ENCODE measurements at regions not wholly inside any gene's neighbourhood (a gene's known extent, or its start where the extent isn't known, plus 50 kb on each side); places are given as distances from the start of the nearest gene placed in this dataset.
"Not testable (repeated sequence)": the region's sequence is repeated elsewhere in the genome, so short reads cannot be mapped to it uniquely, and the experiment has no call there.

- Histone ChIP-seq H3K36me3 (ENCODE audit: insufficient read depth) (no peaks in the 10 kb centered on the region), H3K27ac (ENCODE audit: low read depth) (no peak overlapping the region), H3K4me1 (ENCODE audit: insufficient read depth) (no peaks in the 10 kb centered on the region), H3K4me3 (ENCODE audit: low read depth, low read length) (no peak overlapping the region)
- no peak for DNase-seq (ENCODE audit: extremely low spot score)
- WGBS, result 26% methylated on average over 28 of the region's 28 CpGs
These were observed 113.4 kb upstream of the NUPR2 start for GRCh38 chr7:56229631-56230030.

- WGBS, result 69% methylated on average over 6 of the region's 6 CpGs
- Histone ChIP-seq H3K4me3 (ENCODE audit: low read depth, low read length) (no peak overlapping the region), H3K36me3 (ENCODE audit: insufficient read depth) (no peaks in the 10 kb centered on the region), H3K4me1 (ENCODE audit: insufficient read depth) (no peaks in the 10 kb centered on the region), H3K27ac (ENCODE audit: low read depth) (no peak overlapping the region)
- no peak for DNase-seq (ENCODE audit: extremely low spot score)
These were observed 106.6 kb upstream of the NUPR2 start for GRCh38 chr7:56222866-56223265.

GRCh38 chr7:56219017-56219416 is 102.8 kb upstream of the NUPR2 start:
- H3K27ac ChIP-seq (ENCODE audit: low read depth), result no peak overlapping the region
- 39% methylated on average over 5 of the region's 5 CpGs for WGBS
- no peaks in the 10 kb centered on the region for H3K36me3 ChIP-seq (ENCODE audit: insufficient read depth)
- no peaks in the 10 kb centered on the region for H3K4me1 ChIP-seq (ENCODE audit: insufficient read depth)
- H3K4me3 ChIP-seq (ENCODE audit: low read depth, low read length), result no peak overlapping the region
- DNase-seq (ENCODE audit: extremely low spot score), result no peak

GRCh38 chr7:56218510-56218909 is 102.3 kb upstream of the NUPR2 start:
- H3K27ac ChIP-seq (ENCODE audit: low read depth), result no peak overlapping the region
- no peak for DNase-seq (ENCODE audit: extremely low spot score)
- 75% methylated on average over 4 of the region's 4 CpGs for WGBS
- H3K4me3 ChIP-seq (ENCODE audit: low read depth, low read length), result no peak overlapping the region
- no peaks in the 10 kb centered on the region for H3K36me3 ChIP-seq (ENCODE audit: insufficient read depth)
- no peaks in the 10 kb centered on the region for H3K4me1 ChIP-seq (ENCODE audit: insufficient read depth)

GRCh38 chr7:56213574-56213973 is 97.4 kb upstream of the NUPR2 start:
- no peak for DNase-seq (ENCODE audit: extremely low spot score)
- Histone ChIP-seq H3K36me3 (ENCODE audit: insufficient read depth) (no peaks in the 10 kb centered on the region), H3K4me1 (ENCODE audit: insufficient read depth) (no peaks in the 10 kb centered on the region), H3K4me3 (ENCODE audit: low read depth, low read length) (no peak overlapping the region), H3K27ac (ENCODE audit: low read depth) (no peak overlapping the region)
- 91% methylated on average over 1 of the region's 1 CpG for WGBS

- WGBS, result 34% methylated on average over 1 of the region's 1 CpG
- Histone ChIP-seq H3K4me3 (ENCODE audit: low read depth, low read length) (no peak overlapping the region), H3K36me3 (ENCODE audit: insufficient read depth) (no peaks in the 10 kb centered on the region), H3K27ac (ENCODE audit: low read depth) (no peak overlapping the region), H3K4me1 (ENCODE audit: insufficient read depth) (no peaks in the 10 kb centered on the region)
- DNase-seq (ENCODE audit: extremely low spot score), result no peak
These were observed 90.2 kb upstream of the NUPR2 start for GRCh38 chr7:56206420-56206819.

- Histone ChIP-seq H3K27ac (ENCODE audit: low read depth) (no peak overlapping the region), H3K4me1 (ENCODE audit: insufficient read depth) (no peaks in the 10 kb centered on the region), H3K4me3 (ENCODE audit: low read depth, low read length) (no peak overlapping the region), H3K36me3 (ENCODE audit: insufficient read depth) (no peaks in the 10 kb centered on the region)
- no peak for DNase-seq (ENCODE audit: extremely low spot score)
- WGBS, result 69% methylated on average over 4 of the region's 4 CpGs
These were observed 83.4 kb upstream of the NUPR2 start for GRCh38 chr7:56199639-56200038.

GRCh38 chr7:56196195-56196594 is 80.0 kb upstream of the NUPR2 start:
- WGBS, result 78% methylated on average over 8 of the region's 8 CpGs
- not testable (repeated sequence) for H3K4me1 ChIP-seq (ENCODE audit: insufficient read depth); H3K36me3 ChIP-seq (ENCODE audit: insufficient read depth); H3K4me3 ChIP-seq (ENCODE audit: low read depth, low read length); DNase-seq (ENCODE audit: extremely low spot score); H3K27ac ChIP-seq (ENCODE audit: low read depth)

GRCh38 chr7:56188823-56189346 is 72.7 kb upstream of the NUPR2 start:
- 23% methylated on average over 1 of the region's 1 CpG for WGBS
- no peaks in the 10 kb centered on the region for H3K36me3 ChIP-seq (ENCODE audit: insufficient read depth)
- no peak overlapping the region for H3K27ac ChIP-seq (ENCODE audit: low read depth)
- no peak for DNase-seq (ENCODE audit: extremely low spot score)
- no peak overlapping the region for H3K4me3 ChIP-seq (ENCODE audit: low read depth, low read length)
- no peaks in the 10 kb centered on the region for H3K4me1 ChIP-seq (ENCODE audit: insufficient read depth)

GRCh38 chr7:56188376-56188775 is 72.2 kb upstream of the NUPR2 start:
- Histone ChIP-seq H3K36me3 (ENCODE audit: insufficient read depth) (no peaks in the 10 kb centered on the region), H3K4me3 (ENCODE audit: low read depth, low read length) (no peak overlapping the region), H3K4me1 (ENCODE audit: insufficient read depth) (no peaks in the 10 kb centered on the region), H3K27ac (ENCODE audit: low read depth) (no peak overlapping the region)
- WGBS, result 30% methylated on average over 1 of the region's 1 CpG
- no peak for DNase-seq (ENCODE audit: extremely low spot score)

GRCh38 chr7:56181010-56181409 is 64.8 kb upstream of the NUPR2 start:
- no peak overlapping the region for H3K27ac ChIP-seq (ENCODE audit: low read depth)
- H3K36me3 ChIP-seq (ENCODE audit: insufficient read depth), result no peaks in the 10 kb centered on the region
- H3K4me3 ChIP-seq (ENCODE audit: low read depth, low read length), result no peak overlapping the region
- 71% methylated on average over 2 of the region's 2 CpGs for WGBS
- no peaks in the 10 kb centered on the region for H3K4me1 ChIP-seq (ENCODE audit: insufficient read depth)
- no peak for DNase-seq (ENCODE audit: extremely low spot score)

- WGBS, result 39% methylated on average over 13 of the region's 13 CpGs
- DNase-seq (ENCODE audit: extremely low spot score), result no peak
- no peak overlapping the region for H3K27ac ChIP-seq (ENCODE audit: low read depth)
- no peaks in the 10 kb centered on the region for H3K36me3 ChIP-seq (ENCODE audit: insufficient read depth)
- peak overlapping the region; percentile 63 for H3K4me3 ChIP-seq (ENCODE audit: low read depth, low read length)
- peaks cover 1% of the 10 kb centered on the region for H3K4me1 ChIP-seq (ENCODE audit: insufficient read depth)
These were observed 59.6 kb upstream of the NUPR2 start for GRCh38 chr7:56175771-56176170.

GRCh38 chr7:56174875-56175760 is 58.9 kb upstream of the NUPR2 start:
- Histone ChIP-seq H3K36me3 (ENCODE audit: insufficient read depth) (no peaks in the 10 kb centered on the region), H3K27ac (ENCODE audit: low read depth) (no peak overlapping the region), H3K4me1 (ENCODE audit: insufficient read depth) (peaks cover 1% of the 10 kb centered on the region), H3K4me3 (ENCODE audit: low read depth, low read length) (peak overlapping the region; percentile 63)
- WGBS, result 9% methylated on average over 81 of the region's 81 CpGs
- no peak for DNase-seq (ENCODE audit: extremely low spot score)

GRCh38 chr7:56174346-56174874 is 58.2 kb upstream of the NUPR2 start:
- Histone ChIP-seq H3K4me1 (ENCODE audit: insufficient read depth) (peaks cover 1% of the 10 kb centered on the region), H3K4me3 (ENCODE audit: low read depth, low read length) (peak overlapping the region; percentile 63), H3K36me3 (ENCODE audit: insufficient read depth) (no peaks in the 10 kb centered on the region), H3K27ac (ENCODE audit: low read depth) (no peak overlapping the region)
- DNase-seq (ENCODE audit: extremely low spot score), result no peak
- WGBS, result 44% methylated on average over 36 of the region's 36 CpGs
